Heart right ventricle (tissue), 16 donors: ENCODE measurements at regions not wholly inside any gene's neighbourhood (a gene's known extent, or its start where the extent isn't known, plus 50 kb on each side); places are given as distances from the start of the nearest gene placed in this dataset.

Experiments used
- ATAC-seq, 8 donors: fragments of 200-7000 bp; cut with Tn5 transposase; one replicate each; pipeline ENCODE4 v1.9.1; 2020; ENCODE audit warnings: mild to moderate bottlenecking in 8 of 8, moderate library complexity in 8 of 8, moderate number of reproducible peaks in 1 of 8
- DNase-seq, 2 donors: peaks; one replicate each; pipeline ENCODE4 v3.0.0-alpha.2; 2020
- H3K27ac ChIP-seq, 10 donors: fragments of 200-600 bp; sonication (generic) in 2 of 10; one replicate each; pipeline versions ENCODE4 v1.5.0 to v1.8.0; 2020 to 2022; ENCODE audit warnings: mild to moderate bottlenecking in 3 of 10
- H3K27me3 ChIP-seq, 7 donors: fragments of 200-600 bp; one replicate each; pipeline ENCODE4 v1.8.0; 2021 to 2022; ENCODE audit warnings: mild to moderate bottlenecking in 2 of 7
- H3K36me3 ChIP-seq, 9 donors: fragments of 200-600 bp; sonication (generic) in 1 of 9; one replicate each; pipeline versions ENCODE4 v1.5.0 to v1.8.0; 2020 to 2022; ENCODE audit warnings: mild to moderate bottlenecking in 2 of 9
- H3K4me1 ChIP-seq, 9 donors: fragments of 200-600 bp; sonication (generic) in 1 of 9; one replicate each; pipeline versions ENCODE4 v1.5.0 to v1.8.0; 2020 to 2022; ENCODE audit warnings: mild to moderate bottlenecking in 4 of 9
- H3K4me3 ChIP-seq, 10 donors: fragments of 200-600 bp; sonication (generic) in 2 of 10; one replicate each; pipeline versions ENCODE4 v1.5.0 to v1.8.0; 2020 to 2022; ENCODE audit warnings: mild to moderate bottlenecking in 7 of 10, moderate library complexity in 2 of 10
- H3K9me3 ChIP-seq, 11 donors: fragments of 200-600 bp in 10 of 11; sonication (generic) in 2 of 11; one replicate each; pipeline versions ENCODE4 v1.5.0 to v1.8.0; 2013 to 2022; ENCODE audit warnings: mild to moderate bottlenecking in 2 of 11, control low read depth in 1 of 11, moderate library complexity in 1 of 11
- WGBS, 2 donors: extraction: QIAGEN DNeasy Blood & Tissue Kit; methylation state at CpG; one replicate each; pipeline ENCODE4 v1.1.7; 2013; ENCODE audit warnings: inconsistent platforms in 1 of 2; 5-methylcytosine and 5-hydroxymethylcytosine counted together
- intact Hi-C, 10 donors: fragments of 100-400 bp; cut with DNase I; formaldehyde crosslinking; loops; one replicate each; pipeline versions ENCODE4 v1.11.1 to v1.14.2; 2022
- TF ChIP-seq, protein P1 (sequence below), 9 donors: fragments of 200-600 bp; sonication (generic) in 2 of 9; IDR thresholded peaks; one replicate each; pipeline versions ENCODE4 v1.5.0 to v1.8.0; 2021 to 2022; ENCODE audit warnings: antibody characterized with exemption in 9 of 9, mild to moderate bottlenecking in 5 of 9, moderate library complexity in 1 of 9
- donor health status: Arrhythmogenic right ventricular cardiomyopathy.
- donor health status: ischemic (EF 13 %, LVEDD 7.1; RV severe dilation, severe dysfunction).
- donor health status: healthy with polysubstance abuse.
- donor health status: DM: no; HTN: yes; CAD: no.
- donor health status: DM: no; HTN: no; CAD: no.
- donor health status: ischemic (EF 25% LVEDD 6.9; RV normal size, moderate dysfunction).
- donor health status: ischemic (EF 25% LVEDD 5.7; RV mildly dilated, moderate dysfunction).
- donor health status: healthy.
- donor health status: DM: yes; HTN: yes; CAD: no.
- donor health status: Ischemic cardiomyopathy.
- donor health status: ischemic (EF 35%, LVEDD 5.7; RV mildly dilated, moderate dysfunction).
- donor health status: nonischemic (EF 11% LVEDD 7.7; RV severe dilation, severe dysfunction).
- donor health status: DM: yes; HTN: yes; CAD: no.
- donor health status: PGD.
- donor health status: ischemic (EF 29% LVEDD 5.4; RV normal size, mild dysfunction).
- donor health status: nonischemic (EF 23%, LVEDD 6.1; RV moderate dilation, normal function).

DNA sequence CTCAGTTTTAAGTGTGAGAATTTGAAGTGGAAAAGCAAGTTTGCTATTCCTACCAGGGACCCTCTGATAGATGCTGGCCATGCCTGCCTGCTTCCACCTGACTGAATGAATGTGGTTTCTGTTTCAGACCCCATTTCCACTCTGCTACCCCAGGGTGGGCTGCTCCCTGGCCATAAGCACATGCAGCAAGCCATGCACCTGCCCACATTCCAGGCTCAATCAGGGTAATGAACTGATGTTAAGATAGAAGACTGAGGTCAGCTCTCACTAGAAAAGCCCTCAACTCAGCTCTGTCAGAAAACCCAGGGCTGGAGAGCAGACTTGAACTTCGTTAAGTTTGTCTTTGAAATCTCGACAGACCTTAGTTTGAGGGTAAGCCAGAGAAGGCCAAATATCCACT is 333.9 kb downstream of the CYRIA start:
- no peaks in the 10 kb centered on the region for H3K36me3 ChIP-seq
- no peak overlapping the region for H3K27ac ChIP-seq
- ATAC-seq (no peak), DNase-seq (no peak)
- H3K9me3 ChIP-seq = no peaks in the 10 kb centered on the region
- no peak overlapping the region for H3K4me3 ChIP-seq
- no peaks in the 10 kb centered on the region for H3K27me3 ChIP-seq
- H3K4me1 ChIP-seq = peaks cover 0 to 13% (median 0%) of the 10 kb centered on the region in 9 donors
- 84 to 88% methylated on average over 2 of the region's 2 CpGs for WGBS, 2 donors
- TF ChIP-seq, protein P1, sequence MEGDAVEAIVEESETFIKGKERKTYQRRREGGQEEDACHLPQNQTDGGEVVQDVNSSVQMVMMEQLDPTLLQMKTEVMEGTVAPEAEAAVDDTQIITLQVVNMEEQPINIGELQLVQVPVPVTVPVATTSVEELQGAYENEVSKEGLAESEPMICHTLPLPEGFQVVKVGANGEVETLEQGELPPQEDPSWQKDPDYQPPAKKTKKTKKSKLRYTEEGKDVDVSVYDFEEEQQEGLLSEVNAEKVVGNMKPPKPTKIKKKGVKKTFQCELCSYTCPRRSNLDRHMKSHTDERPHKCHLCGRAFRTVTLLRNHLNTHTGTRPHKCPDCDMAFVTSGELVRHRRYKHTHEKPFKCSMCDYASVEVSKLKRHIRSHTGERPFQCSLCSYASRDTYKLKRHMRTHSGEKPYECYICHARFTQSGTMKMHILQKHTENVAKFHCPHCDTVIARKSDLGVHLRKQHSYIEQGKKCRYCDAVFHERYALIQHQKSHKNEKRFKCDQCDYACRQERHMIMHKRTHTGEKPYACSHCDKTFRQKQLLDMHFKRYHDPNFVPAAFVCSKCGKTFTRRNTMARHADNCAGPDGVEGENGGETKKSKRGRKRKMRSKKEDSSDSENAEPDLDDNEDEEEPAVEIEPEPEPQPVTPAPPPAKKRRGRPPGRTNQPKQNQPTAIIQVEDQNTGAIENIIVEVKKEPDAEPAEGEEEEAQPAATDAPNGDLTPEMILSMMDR (IDR thresholded peaks at IDR 0.05) = no peak
- intact Hi-C loops = no loop called here

DNA sequence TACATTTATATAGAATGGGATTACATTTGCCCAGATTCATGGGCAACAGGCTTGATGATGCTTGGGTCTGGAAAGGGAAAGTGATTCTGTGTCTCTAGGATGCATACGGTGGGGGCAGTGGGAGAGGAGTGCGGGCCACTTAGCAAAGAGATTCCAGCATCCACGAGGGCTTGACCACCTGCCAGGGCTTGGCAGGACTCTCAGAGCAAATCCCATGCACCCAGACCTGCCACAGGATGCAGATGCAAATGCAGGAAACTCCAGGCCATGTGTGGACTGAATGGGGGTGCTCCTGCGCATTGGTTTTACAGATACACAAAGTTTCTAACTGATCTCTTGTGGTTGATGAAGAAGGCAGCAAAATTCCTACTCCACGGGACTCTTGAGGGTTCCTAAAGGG is 334.7 kb downstream of the CYRIA start:
- H3K36me3 ChIP-seq = no peaks in the 10 kb centered on the region
- intact Hi-C loops = no loop called here
- TF ChIP-seq, protein P1 (IDR thresholded peaks at IDR 0.05) = no peak
- ATAC-seq (peak in 6 of 8 donors; percentile 71 to 93 (median 86)), DNase-seq (peak; percentile 40 to 62)
- H3K4me3 ChIP-seq = no peak overlapping the region
- H3K27ac ChIP-seq = peak overlapping the region in 1 of 10 donors; percentile 30
- H3K27me3 ChIP-seq = no peaks in the 10 kb centered on the region
- H3K4me1 ChIP-seq = peaks cover 0 to 13% (median 0%) of the 10 kb centered on the region in 9 donors
- no peaks in the 10 kb centered on the region for H3K9me3 ChIP-seq
- WGBS, 2 donors = 23 to 34% methylated on average over 5 of the region's 5 CpGs

DNA sequence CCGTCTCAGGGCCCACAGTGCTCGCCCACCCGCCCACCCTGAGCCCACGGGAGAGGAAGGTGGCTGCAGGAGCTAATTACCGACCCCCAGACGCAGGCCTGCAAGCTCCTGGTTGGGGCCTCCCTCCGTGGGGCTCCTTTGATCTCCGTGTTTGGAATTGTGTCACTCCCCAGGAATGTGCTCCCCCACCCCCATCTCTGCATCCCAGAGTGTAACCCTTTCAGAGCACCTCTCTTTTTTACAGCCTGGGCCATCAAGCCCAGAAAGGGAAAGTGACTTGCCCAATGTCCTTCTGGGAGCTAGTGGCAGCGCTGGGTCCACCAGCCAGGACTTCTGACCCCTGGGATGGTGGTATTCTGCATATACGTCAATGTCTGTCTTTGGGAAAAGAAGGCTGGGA is 335.1 kb downstream of the CYRIA start:
- peak in 2 of 8 donors; percentile 31 to 62 for ATAC-seq
- TF ChIP-seq, protein P1 (IDR thresholded peaks at IDR 0.05) = no peak
- no peaks in the 10 kb centered on the region for H3K36me3 ChIP-seq
- peak overlapping the region in 1 of 10 donors; percentile 30 for H3K27ac ChIP-seq
- peaks cover 0 to 13% (median 0%) of the 10 kb centered on the region in 9 donors for H3K4me1 ChIP-seq
- DNase-seq = no peak
- H3K4me3 ChIP-seq = no peak overlapping the region
- H3K27me3 ChIP-seq = no peaks in the 10 kb centered on the region
- 47 to 50% methylated on average over 10 of the region's 10 CpGs for WGBS, 2 donors
- no peaks in the 10 kb centered on the region for H3K9me3 ChIP-seq
- intact Hi-C loops = no loop called here

DNA sequence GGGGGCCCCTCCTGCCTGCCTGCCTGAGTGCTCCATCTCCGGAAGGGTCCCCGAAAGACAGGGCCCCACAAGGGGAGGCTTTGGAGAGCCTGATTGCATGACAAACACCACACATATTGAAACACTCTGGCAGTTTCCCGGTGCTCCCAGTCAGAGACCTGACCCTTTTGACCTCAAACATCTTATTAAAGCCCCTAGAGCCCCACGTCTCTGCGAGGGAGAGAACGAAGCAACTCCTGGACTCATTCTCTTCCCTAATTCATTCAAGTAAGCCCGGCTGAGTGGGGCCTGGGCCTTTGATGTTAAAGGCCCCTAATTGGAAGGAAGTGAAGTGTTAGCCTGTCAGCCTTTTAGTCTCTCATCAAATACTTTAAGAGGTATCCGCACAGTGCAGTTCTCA is 335.6 kb downstream of the CYRIA start:
- Histone ChIP-seq H3K27me3 (no peaks in the 10 kb centered on the region), H3K9me3 (no peaks in the 10 kb centered on the region), H3K27ac (no peak overlapping the region), H3K36me3 (no peaks in the 10 kb centered on the region), H3K4me3 (no peak overlapping the region), H3K4me1 (peaks cover 0 to 13% (median 0%) of the 10 kb centered on the region in 9 donors)
- ATAC-seq = no peak
- intact Hi-C loops = no loop called here
- no peak for DNase-seq
- WGBS, 2 donors = 74 to 84% methylated on average over 8 of the region's 8 CpGs
- TF ChIP-seq, protein P1 (IDR thresholded peaks at IDR 0.05) = no peak
